Left kidney (tissue), 1 donor: ENCODE measurements at regions not wholly inside any gene's neighbourhood (a gene's known extent, or its start where the extent isn't known, plus 50 kb on each side); places are given as distances from the start of the nearest gene placed in this dataset.

Experiments
- DNase-seq: peaks from one replicate; pipeline ENCODE4 v3.0.0-alpha.2; 2013

DNA sequence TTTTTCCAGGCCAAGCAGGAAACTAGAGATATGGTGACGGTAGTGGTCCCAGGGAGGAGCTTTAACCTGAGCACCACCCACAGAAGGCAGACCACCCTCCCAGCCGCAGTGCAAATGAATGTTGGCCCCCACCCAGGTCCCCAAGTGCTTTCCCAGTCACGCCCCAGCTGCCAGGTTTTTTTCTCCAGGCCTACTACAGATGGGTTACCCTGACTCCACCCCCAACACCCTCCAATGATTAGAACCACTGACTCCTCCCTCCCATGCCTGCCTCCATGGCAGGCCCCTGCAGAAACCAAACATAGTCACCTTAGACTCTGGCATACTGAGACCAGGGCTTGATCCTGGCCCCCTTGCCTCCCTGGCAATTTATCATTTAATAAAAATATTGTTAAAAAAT lies 58.7 kb upstream of the CHST1 start:
- DNase-seq: no peak

DNA sequence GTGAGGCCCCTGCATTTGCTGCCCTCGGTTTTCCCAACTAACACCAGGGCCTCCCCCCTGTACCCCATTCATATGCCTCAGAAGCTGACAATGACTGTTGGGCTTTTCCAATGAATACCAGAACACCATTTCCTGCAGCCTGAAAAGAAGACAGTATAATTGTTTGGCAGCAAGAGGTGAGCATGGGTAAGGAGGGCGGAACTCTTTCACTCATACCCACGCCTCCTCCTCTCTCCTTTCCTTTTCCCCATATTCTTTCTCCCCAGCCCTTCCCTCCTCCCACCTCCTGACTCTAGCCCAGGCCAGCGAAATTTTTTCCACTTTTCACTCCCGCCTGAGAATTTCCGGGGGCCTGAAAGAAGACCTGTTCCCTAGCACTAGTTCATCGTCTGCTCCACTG lies 58.0 kb upstream of the CHST1 start:
- no peak for DNase-seq

DNA sequence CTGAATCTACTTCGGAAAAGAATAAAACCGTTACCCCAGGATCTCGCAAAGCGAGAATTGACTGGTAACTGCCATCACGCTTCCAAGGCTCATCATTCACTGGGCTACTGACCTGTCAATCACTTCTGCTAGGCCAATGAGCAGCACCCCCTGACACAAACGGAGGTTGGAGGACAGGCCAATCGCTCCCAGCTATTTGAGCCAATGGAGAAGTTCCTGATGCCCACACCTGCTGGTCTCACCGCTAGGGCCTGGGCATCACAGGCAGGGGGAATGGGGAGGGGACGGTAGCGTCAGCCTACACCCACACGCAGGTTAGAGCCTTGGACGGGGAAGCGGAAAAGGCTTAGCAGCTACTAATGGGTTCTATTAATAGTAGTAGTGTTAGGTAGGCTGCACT lies 56.7 kb upstream of the CHST1 start:
- no peak for DNase-seq

DNA sequence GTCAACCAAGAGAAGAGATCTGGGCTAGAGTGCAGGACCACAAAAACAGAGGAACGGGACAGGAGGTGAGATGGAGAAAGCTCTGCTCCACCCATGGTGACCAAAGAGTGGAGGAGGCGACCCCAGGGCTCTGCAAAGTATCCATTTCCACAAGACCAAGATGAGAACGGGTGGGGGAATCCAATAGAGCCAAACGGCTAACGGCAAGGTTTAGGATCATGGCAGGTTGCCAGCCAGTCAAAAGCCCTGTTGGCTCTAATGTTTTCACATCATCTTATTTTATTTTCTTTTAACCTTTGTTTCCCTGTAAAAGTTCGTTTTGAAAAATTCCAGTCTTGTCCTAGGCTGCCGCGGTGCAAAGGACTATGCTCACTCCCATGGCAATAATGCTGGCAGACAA lies 52.1 kb upstream of the CHST1 start:
- DNase-seq: no peak

DNA sequence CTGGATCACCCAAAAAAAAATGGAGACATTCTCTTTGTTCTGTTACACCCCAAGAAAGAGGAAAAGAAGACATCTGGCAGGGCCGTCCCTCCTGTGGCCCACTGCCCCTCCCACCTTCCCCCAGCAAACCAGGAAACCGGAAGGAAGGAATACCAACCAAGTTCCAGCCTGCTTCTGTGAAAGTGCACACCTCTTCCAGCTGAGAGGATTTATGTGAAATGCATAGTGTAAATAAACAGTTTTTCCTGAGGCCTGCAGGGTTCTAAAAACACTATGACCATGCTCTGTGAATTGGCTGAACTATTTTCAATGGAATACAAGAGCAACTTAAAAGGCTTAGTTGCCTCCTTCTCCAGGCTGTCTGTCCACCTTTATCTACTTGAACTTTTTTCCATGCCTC lies 50.0 kb upstream of the CHST1 start:
- peak; percentile 15 for DNase-seq
